ENCODE measurements at regions not wholly inside any gene's neighbourhood (a gene's known extent, or its start where the extent isn't known, plus 50 kb on each side); places are given as distances from the start of the nearest gene placed in this dataset.

DNA sequence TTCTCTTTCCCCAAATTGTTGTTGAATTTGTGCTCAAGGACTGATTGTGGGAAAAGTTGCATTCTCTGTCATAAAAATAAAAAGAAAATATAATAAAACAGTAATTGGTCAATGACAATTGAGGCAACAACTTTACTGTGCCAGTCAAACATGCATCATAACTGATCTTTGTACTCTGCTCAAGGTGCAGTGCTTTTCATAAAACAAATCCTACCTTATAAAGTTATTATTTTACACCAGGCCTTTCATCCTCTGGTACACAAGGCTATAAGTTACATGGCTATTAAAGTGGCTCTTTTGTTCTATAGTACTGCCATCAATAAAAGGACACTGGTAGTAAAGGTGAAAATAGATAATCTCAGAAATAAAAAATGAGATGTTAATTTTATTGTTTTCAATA lies 761.9 kb downstream of the SATB2 start:
- Histone ChIP-seq H3K4me1 (ENCODE audit: control insufficient read depth, insufficient read depth, low read length) (no peaks in the 10 kb centered on the region), H3K4me3 (ENCODE audit: low read length) (no peak overlapping the region), H3K27ac (ENCODE audit: low read length) (no peak overlapping the region), H3K36me3 (ENCODE audit: control insufficient read depth, insufficient read depth, low read length) (no peaks in the 10 kb centered on the region), H3K27me3 (ENCODE audit: control insufficient read depth, insufficient read depth, low read length) (no peaks in the 10 kb centered on the region), H3K9me3 (ENCODE audit: control insufficient read depth, insufficient read depth, low read length) (no peaks in the 10 kb centered on the region)
- no peak for DNase-seq (ENCODE audit: low read depth, low spot score)

DNA sequence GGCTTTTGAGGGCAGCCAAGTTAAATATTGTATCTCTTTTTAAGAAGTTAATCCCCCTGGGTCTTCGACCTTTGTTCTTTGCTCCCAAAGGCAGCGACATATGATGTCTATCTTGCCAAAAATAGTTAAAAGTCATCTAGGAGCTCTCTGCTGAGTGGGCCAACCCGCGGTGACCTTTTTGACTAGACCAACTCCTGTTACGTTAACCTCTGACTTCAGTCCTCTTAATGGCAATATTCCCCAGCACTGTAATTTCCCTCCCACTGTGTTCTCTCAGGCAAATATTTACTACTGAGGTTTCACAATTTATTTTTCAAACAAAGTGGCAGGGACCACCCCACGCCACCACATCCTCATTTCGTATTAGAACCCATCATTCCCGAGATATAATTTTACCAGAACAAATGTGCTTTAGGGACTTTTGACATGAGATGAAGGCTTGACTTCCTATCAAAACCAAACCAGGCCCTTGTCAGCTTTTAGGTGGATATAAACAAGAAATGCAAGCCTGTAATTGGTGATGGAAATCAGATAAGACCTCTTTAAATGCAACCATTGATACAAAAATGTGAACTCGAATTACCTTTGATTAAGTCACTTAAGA lies 764.7 kb downstream of the SATB2 start:
- H3K36me3 ChIP-seq (ENCODE audit: control insufficient read depth, insufficient read depth, low read length), result no peaks in the 10 kb centered on the region
- no CpG with 5 or more reads among the region's 9 CpGs for WGBS (ENCODE audit: insufficient coverage, insufficient read length)
- H3K4me3 ChIP-seq (ENCODE audit: low read length), result no peak overlapping the region
- H3K27me3 ChIP-seq (ENCODE audit: control insufficient read depth, insufficient read depth, low read length), result no peaks in the 10 kb centered on the region
- no peak overlapping the region for H3K27ac ChIP-seq (ENCODE audit: low read length)
- no peaks in the 10 kb centered on the region for H3K9me3 ChIP-seq (ENCODE audit: control insufficient read depth, insufficient read depth, low read length)
- no peak for DNase-seq (ENCODE audit: low read depth, low spot score)
- no peaks in the 10 kb centered on the region for H3K4me1 ChIP-seq (ENCODE audit: control insufficient read depth, insufficient read depth, low read length)

DNA sequence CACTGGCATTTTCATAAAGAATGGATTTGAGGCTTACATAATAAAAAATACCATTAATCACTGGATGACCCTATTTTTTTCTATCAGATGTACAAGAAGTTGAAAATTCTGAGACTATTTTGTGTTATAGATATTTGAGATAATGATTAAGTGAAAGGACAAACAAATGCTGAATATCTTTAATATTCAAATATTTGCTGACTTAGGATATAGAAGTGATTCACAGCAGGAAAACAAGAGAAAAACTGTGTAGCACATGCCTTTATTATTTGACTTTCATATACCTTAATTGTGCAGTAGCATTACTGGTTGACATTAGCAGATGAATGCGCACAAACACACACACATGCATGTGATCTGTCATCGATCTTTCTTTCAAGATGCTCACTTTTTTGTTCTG lies 766.5 kb downstream of the SATB2 start:
- no peak overlapping the region for H3K27ac ChIP-seq (ENCODE audit: low read length)
- H3K4me1 ChIP-seq (ENCODE audit: control insufficient read depth, insufficient read depth, low read length), result no peaks in the 10 kb centered on the region
- H3K36me3 ChIP-seq (ENCODE audit: control insufficient read depth, insufficient read depth, low read length), result no peaks in the 10 kb centered on the region
- no peak for DNase-seq (ENCODE audit: low read depth, low spot score)
- H3K27me3 ChIP-seq (ENCODE audit: control insufficient read depth, insufficient read depth, low read length), result no peaks in the 10 kb centered on the region
- H3K9me3 ChIP-seq (ENCODE audit: control insufficient read depth, insufficient read depth, low read length), result no peaks in the 10 kb centered on the region
- no peak overlapping the region for H3K4me3 ChIP-seq (ENCODE audit: low read length)
- no CpG with 5 or more reads among the region's 2 CpGs for WGBS (ENCODE audit: insufficient coverage, insufficient read length)

DNA sequence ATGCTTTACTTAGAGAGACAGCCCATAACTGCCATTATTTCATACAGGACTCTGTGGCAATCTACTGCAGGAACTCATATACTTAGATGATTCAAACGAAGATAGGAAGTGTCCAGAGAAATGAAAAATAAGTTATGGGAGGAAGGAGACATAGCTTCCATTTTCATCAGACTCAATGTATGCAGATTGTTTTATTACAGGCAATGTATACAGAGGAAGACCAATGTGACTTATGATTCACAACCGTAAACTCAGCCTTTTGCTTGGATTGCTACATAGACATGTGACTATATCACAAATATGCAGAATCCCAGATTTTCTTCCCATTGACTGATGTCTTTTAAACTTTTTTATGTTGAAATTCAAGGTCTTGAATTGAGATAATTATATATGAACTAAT lies 793.4 kb downstream of the SATB2 start:
- H3K27ac ChIP-seq (ENCODE audit: low read length), result no peak overlapping the region
- no peaks in the 10 kb centered on the region for H3K36me3 ChIP-seq (ENCODE audit: control insufficient read depth, insufficient read depth, low read length)
- no peaks in the 10 kb centered on the region for H3K9me3 ChIP-seq (ENCODE audit: control insufficient read depth, insufficient read depth, low read length)
- no peak for DNase-seq (ENCODE audit: low read depth, low spot score)
- H3K4me1 ChIP-seq (ENCODE audit: control insufficient read depth, insufficient read depth, low read length), result no peaks in the 10 kb centered on the region
- no peaks in the 10 kb centered on the region for H3K27me3 ChIP-seq (ENCODE audit: control insufficient read depth, insufficient read depth, low read length)
- no CpG with 5 or more reads among the region's 2 CpGs for WGBS (ENCODE audit: insufficient coverage, insufficient read length)
- H3K4me3 ChIP-seq (ENCODE audit: low read length), result no peak overlapping the region

DNA sequence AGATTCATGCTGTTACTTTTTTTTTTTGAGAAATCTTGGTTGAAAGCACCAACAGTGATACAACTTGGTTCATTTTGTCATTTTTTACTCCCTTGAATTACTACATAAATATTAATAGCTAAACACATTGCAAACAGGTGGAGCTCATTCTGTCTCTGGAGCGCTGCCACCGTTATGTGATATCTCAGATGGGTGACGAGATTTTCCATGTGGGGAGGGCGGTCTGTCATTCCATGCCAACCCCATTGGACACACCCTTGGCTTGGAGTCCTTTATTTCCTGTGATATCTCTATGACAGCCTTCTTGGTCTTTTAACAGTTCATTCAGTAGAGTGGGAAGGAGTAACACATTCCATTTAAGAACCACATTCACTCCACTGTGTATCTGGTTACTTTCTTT lies 794.8 kb downstream of the SATB2 start:
- Histone ChIP-seq H3K9me3 (ENCODE audit: control insufficient read depth, insufficient read depth, low read length) (no peaks in the 10 kb centered on the region), H3K36me3 (ENCODE audit: control insufficient read depth, insufficient read depth, low read length) (no peaks in the 10 kb centered on the region), H3K27me3 (ENCODE audit: control insufficient read depth, insufficient read depth, low read length) (no peaks in the 10 kb centered on the region), H3K4me1 (ENCODE audit: control insufficient read depth, insufficient read depth, low read length) (no peaks in the 10 kb centered on the region), H3K27ac (ENCODE audit: low read length) (no peak overlapping the region), H3K4me3 (ENCODE audit: low read length) (no peak overlapping the region)
- WGBS (ENCODE audit: insufficient coverage, insufficient read length), result no CpG with 5 or more reads among the region's 4 CpGs
- no peak for DNase-seq (ENCODE audit: low read depth, low spot score)

DNA sequence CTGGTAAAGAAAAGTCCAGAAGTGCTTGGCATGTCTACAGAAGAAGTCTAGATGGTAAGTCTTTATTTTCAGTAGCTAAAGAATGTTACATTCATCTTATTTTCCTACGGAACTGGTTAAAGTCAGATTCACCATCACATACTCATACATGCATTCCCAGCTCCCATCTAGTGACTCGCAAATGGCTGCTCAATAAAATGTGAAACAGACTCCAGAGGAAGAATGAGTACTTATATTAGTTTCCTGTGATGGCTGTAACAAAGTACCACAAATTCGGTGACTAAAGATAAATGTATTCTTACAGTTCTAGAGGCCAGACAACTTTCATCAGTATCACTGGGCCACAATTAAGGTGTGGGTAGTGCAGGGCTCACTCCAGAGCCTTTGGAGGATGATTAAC lies 797.2 kb downstream of the SATB2 start:
- Histone ChIP-seq H3K36me3 (ENCODE audit: control insufficient read depth, insufficient read depth, low read length) (no peaks in the 10 kb centered on the region), H3K4me1 (ENCODE audit: control insufficient read depth, insufficient read depth, low read length) (no peaks in the 10 kb centered on the region), H3K9me3 (ENCODE audit: control insufficient read depth, insufficient read depth, low read length) (no peaks in the 10 kb centered on the region), H3K4me3 (ENCODE audit: low read length) (no peak overlapping the region), H3K27me3 (ENCODE audit: control insufficient read depth, insufficient read depth, low read length) (no peaks in the 10 kb centered on the region), H3K27ac (ENCODE audit: low read length) (no peak overlapping the region)
- WGBS (ENCODE audit: insufficient coverage, insufficient read length), result no CpG with 5 or more reads among the region's 3 CpGs
- no peak for DNase-seq (ENCODE audit: low read depth, low spot score)

DNA sequence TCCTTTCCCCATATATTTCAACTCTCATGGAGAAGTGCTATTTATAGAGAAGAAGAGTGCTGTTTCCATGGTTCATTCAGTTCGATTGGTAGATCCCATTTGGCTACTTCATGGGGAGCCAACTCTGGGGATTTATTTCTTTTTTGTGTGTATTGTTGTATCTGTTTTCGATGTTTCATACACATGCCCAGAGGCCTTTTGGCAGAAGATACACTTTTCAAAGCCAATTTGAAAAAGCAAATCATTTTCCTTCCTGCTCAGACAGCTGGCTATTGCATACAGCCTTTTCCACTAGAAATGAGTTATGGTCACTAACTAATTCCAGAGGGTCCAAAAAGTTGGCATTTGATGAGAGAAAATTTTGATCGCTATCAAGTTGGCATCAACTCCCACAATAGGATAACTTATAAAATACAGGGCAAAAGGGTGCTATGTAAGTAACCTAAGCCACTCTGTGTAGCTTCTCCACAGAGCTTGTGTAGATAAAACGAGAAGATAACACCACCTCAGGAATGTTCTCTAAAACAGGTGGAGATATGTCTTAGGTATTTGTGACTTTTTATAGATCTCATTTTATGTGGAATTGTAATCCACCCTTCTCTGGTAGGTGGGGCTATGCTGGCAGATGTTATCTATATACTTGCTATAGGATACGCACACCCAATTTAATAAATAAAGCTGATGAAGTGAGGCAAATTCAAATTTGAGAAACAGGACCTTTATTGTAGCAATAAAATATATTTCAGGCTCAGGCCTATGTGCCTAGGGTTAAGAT lies 798.5 kb downstream of the SATB2 start:
- no peak overlapping the region for H3K27ac ChIP-seq (ENCODE audit: low read length)
- no peaks in the 10 kb centered on the region for H3K27me3 ChIP-seq (ENCODE audit: control insufficient read depth, insufficient read depth, low read length)
- no peak overlapping the region for H3K4me3 ChIP-seq (ENCODE audit: low read length)
- no peak for DNase-seq (ENCODE audit: low read depth, low spot score)
- no peaks in the 10 kb centered on the region for H3K36me3 ChIP-seq (ENCODE audit: control insufficient read depth, insufficient read depth, low read length)
- H3K4me1 ChIP-seq (ENCODE audit: control insufficient read depth, insufficient read depth, low read length), result no peaks in the 10 kb centered on the region
- H3K9me3 ChIP-seq (ENCODE audit: control insufficient read depth, insufficient read depth, low read length), result no peaks in the 10 kb centered on the region
- WGBS (ENCODE audit: insufficient coverage, insufficient read length), result no CpG with 5 or more reads among the region's 5 CpGs

DNA sequence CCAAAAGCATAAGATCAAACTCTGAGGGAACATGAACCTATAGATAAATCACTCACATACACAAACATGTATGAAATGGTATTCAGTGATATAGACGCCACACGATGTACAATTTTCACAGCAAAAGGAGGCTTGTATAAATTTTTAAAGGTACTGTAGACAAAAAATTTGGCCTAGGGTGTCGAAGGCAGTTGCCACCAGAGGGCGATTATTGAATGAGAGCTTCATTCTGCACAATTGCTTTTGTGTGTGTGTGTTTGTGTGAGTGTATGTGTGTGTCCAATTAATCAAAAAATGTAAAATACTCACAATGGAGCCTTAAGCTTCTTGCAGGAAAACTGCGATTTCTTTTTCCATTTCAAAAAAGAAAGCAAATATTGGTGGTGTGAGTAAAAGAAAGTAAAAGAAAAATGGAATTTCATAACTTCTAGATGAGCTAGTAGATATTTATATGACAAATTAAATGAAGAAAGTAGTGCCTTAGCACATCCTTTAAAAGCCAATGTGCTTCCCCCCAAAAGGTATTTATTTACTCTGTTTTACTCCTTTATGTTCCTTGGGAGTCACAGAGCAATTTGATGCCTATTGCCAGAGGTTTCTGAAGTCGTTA lies 800.1 kb downstream of the SATB2 start:
- WGBS (ENCODE audit: insufficient coverage, insufficient read length), result no CpG with 5 or more reads among the region's 6 CpGs
- no peak overlapping the region for H3K27ac ChIP-seq (ENCODE audit: low read length)
- no peaks in the 10 kb centered on the region for H3K36me3 ChIP-seq (ENCODE audit: control insufficient read depth, insufficient read depth, low read length)
- no peaks in the 10 kb centered on the region for H3K4me1 ChIP-seq (ENCODE audit: control insufficient read depth, insufficient read depth, low read length)
- no peaks in the 10 kb centered on the region for H3K27me3 ChIP-seq (ENCODE audit: control insufficient read depth, insufficient read depth, low read length)
- DNase-seq (ENCODE audit: low read depth, low spot score), result peak; percentile 9
- H3K4me3 ChIP-seq (ENCODE audit: low read length), result no peak overlapping the region
- no peaks in the 10 kb centered on the region for H3K9me3 ChIP-seq (ENCODE audit: control insufficient read depth, insufficient read depth, low read length)

DNA sequence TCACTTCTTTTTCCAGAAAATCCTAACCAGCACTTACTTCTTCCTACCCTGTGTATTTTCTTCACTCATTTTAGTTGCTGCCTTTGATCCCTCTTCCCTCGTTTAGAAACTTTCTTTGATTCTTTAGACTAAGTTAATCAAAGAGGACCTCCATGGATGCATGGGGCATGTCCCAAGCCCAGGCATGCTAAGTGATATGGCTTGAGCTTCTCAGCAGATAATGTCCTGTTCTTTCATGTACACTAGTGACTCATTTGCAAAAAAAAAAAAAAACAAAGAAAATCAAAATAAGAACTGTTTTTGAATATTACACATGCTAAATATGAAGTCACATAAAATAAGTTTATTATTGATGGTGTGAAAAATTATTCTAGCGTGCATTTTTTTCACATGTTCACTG lies 800.9 kb downstream of the SATB2 start:
- H3K27ac ChIP-seq (ENCODE audit: low read length), result no peak overlapping the region
- no peak for DNase-seq (ENCODE audit: low read depth, low spot score)
- no peaks in the 10 kb centered on the region for H3K9me3 ChIP-seq (ENCODE audit: control insufficient read depth, insufficient read depth, low read length)
- H3K27me3 ChIP-seq (ENCODE audit: control insufficient read depth, insufficient read depth, low read length), result no peaks in the 10 kb centered on the region
- no peaks in the 10 kb centered on the region for H3K4me1 ChIP-seq (ENCODE audit: control insufficient read depth, insufficient read depth, low read length)
- no peak overlapping the region for H3K4me3 ChIP-seq (ENCODE audit: low read length)
- WGBS (ENCODE audit: insufficient coverage, insufficient read length), result no CpG with 5 or more reads among the region's 2 CpGs
- no peaks in the 10 kb centered on the region for H3K36me3 ChIP-seq (ENCODE audit: control insufficient read depth, insufficient read depth, low read length)

DNA sequence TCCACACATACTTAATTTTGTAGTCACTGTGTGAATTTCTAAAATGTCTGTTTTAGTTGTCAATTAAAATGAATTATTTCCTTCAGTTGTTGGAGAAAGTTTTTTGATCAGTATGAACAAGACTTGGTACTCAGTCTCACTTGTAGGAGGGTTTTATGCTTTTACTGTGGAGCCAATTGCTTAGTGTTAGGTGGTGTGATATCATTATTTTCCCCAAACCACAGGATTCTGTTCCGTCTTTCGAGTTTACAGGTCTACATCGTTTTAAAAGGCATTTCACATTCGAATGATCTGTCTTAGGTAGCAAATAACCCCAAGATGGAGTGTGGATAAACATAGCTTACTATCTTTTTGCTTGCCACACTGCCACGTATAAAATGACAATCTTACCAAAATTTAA lies 803.1 kb downstream of the SATB2 start:
- Histone ChIP-seq H3K4me1 (ENCODE audit: control insufficient read depth, insufficient read depth, low read length) (no peaks in the 10 kb centered on the region), H3K27me3 (ENCODE audit: control insufficient read depth, insufficient read depth, low read length) (no peaks in the 10 kb centered on the region), H3K9me3 (ENCODE audit: control insufficient read depth, insufficient read depth, low read length) (no peaks in the 10 kb centered on the region), H3K4me3 (ENCODE audit: low read length) (no peak overlapping the region), H3K27ac (ENCODE audit: low read length) (no peak overlapping the region), H3K36me3 (ENCODE audit: control insufficient read depth, insufficient read depth, low read length) (no peaks in the 10 kb centered on the region)
- WGBS (ENCODE audit: insufficient coverage, insufficient read length), result no CpG with 5 or more reads among the region's 5 CpGs
- no peak for DNase-seq (ENCODE audit: low read depth, low spot score)

DNA sequence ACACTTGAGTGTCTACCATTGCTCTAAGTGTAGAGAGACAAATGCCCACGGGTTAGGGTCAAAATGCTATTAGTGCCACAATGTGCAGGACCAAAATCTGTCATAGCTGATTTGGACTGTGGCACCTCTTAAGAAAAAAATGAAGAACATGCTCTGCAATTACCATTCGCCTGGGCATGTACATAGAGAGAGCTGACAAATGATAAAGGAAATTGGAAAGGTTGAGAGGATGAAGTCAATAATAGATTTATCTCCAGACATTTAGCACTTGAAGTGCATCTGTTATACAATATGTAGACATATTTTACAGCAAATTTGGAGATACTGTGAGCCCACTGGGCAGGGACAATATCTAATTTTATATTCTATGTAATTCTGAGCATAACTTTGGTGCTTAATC lies 804.4 kb downstream of the SATB2 start:
- no peaks in the 10 kb centered on the region for H3K9me3 ChIP-seq (ENCODE audit: control insufficient read depth, insufficient read depth, low read length)
- no CpG with 5 or more reads among the region's 2 CpGs for WGBS (ENCODE audit: insufficient coverage, insufficient read length)

More for the DNA sequence above, 804.4 kb downstream of the SATB2 start:
- H3K36me3 ChIP-seq (ENCODE audit: control insufficient read depth, insufficient read depth, low read length), result no peaks in the 10 kb centered on the region
- no peak overlapping the region for H3K27ac ChIP-seq (ENCODE audit: low read length)
- H3K27me3 ChIP-seq (ENCODE audit: control insufficient read depth, insufficient read depth, low read length), result no peaks in the 10 kb centered on the region
- no peaks in the 10 kb centered on the region for H3K4me1 ChIP-seq (ENCODE audit: control insufficient read depth, insufficient read depth, low read length)
- H3K4me3 ChIP-seq (ENCODE audit: low read length), result no peak overlapping the region
- DNase-seq (ENCODE audit: low read depth, low spot score), result no peak

All from iPS DF 6.9 (cell line).